ENCODE measurements at regions not wholly inside any gene's neighbourhood (a gene's known extent, or its start where the extent isn't known, plus 50 kb on each side); places are given as distances from the start of the nearest gene placed in this dataset.

DNA sequence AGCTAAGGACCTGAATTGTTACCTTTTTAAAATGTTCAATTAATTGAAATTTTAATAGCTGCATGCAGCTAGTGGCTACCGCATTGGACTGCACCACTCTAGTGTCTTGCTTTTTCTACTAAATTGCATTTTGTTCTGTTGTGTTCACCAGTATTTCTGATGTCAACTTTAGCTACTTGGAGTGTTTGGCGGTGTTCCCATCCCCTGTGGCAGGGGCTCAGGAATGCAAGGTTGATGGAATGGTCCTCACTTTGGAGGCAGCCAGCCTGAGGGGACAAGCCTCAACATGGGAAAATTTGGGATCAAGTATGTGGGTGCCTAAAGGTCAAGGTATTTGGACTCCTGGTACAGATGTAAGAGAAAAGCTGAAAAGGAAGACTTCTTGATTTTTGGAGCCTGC lies 194.6 kb upstream of the PRNP start:
- TF ChIP-seq, protein P1, sequence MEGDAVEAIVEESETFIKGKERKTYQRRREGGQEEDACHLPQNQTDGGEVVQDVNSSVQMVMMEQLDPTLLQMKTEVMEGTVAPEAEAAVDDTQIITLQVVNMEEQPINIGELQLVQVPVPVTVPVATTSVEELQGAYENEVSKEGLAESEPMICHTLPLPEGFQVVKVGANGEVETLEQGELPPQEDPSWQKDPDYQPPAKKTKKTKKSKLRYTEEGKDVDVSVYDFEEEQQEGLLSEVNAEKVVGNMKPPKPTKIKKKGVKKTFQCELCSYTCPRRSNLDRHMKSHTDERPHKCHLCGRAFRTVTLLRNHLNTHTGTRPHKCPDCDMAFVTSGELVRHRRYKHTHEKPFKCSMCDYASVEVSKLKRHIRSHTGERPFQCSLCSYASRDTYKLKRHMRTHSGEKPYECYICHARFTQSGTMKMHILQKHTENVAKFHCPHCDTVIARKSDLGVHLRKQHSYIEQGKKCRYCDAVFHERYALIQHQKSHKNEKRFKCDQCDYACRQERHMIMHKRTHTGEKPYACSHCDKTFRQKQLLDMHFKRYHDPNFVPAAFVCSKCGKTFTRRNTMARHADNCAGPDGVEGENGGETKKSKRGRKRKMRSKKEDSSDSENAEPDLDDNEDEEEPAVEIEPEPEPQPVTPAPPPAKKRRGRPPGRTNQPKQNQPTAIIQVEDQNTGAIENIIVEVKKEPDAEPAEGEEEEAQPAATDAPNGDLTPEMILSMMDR (IDR thresholded peaks at IDR 0.05), result no peak
- TF ChIP-seq POLR2A (IDR thresholded peaks at IDR 0.05), result no peak
